ENCODE measurements at regions not wholly inside any gene's neighbourhood (a gene's known extent, or its start where the extent isn't known, plus 50 kb on each side); places are given as distances from the start of the nearest gene placed in this dataset.

DNA sequence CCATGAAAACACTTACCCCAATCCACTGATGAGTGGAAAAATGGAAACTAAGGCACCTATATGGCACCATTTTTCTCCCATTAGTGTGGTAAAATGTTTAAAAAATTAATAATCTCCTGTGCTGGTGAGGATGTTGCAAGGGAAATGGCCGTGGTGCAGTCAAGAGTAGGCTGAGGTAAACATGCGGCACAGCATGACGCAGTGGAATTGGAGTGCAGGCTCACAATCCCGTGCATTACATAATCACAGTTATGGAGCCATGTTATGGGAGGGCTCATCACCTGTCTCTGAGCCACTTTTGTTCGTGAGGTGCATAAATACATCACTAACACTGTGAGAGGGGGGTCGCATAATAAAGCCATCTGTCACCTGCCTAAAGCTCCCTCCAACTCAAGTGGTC, 164.4 kb upstream of the XYLT1 start:
- TF ChIP-seq NFE2L2 (IDR thresholded peaks at IDR 0.05; ENCODE audit: low read length) (no peak), MXD4 (CRISPR knock-in tag; IDR thresholded peaks at IDR 0.05) (no peak), TCF7L2 (IDR thresholded peaks at IDR 0.05; ENCODE audit: low read depth, low read length) (no peak), ZNF33A (CRISPR knock-in tag; IDR thresholded peaks at IDR 0.05; ENCODE audit: borderline replicate concordance) (no peak), ZNF10 (CRISPR knock-in tag; IDR thresholded peaks at IDR 0.05; ENCODE audit: borderline replicate concordance, low read depth) (no peak), ZNF709 (CRISPR knock-in tag; IDR thresholded peaks at IDR 0.05) (no peak), SCMH1 (CRISPR knock-in tag; IDR thresholded peaks at IDR 0.05; ENCODE audit: borderline replicate concordance) (no peak), SNAI1 (CRISPR knock-in tag; IDR thresholded peaks at IDR 0.05; ENCODE audit: borderline replicate concordance) (no peak)
- TF ChIP-seq, protein P1, sequence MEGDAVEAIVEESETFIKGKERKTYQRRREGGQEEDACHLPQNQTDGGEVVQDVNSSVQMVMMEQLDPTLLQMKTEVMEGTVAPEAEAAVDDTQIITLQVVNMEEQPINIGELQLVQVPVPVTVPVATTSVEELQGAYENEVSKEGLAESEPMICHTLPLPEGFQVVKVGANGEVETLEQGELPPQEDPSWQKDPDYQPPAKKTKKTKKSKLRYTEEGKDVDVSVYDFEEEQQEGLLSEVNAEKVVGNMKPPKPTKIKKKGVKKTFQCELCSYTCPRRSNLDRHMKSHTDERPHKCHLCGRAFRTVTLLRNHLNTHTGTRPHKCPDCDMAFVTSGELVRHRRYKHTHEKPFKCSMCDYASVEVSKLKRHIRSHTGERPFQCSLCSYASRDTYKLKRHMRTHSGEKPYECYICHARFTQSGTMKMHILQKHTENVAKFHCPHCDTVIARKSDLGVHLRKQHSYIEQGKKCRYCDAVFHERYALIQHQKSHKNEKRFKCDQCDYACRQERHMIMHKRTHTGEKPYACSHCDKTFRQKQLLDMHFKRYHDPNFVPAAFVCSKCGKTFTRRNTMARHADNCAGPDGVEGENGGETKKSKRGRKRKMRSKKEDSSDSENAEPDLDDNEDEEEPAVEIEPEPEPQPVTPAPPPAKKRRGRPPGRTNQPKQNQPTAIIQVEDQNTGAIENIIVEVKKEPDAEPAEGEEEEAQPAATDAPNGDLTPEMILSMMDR (CRISPR knock-in tag; IDR thresholded peaks at IDR 0.05), result no peak

Data from HepG2 (cell line).